Smooth muscle cell of the brain vasculature (primary cell): ENCODE measurements at regions not wholly inside any gene's neighbourhood (a gene's known extent, or its start where the extent isn't known, plus 50 kb on each side); places are given as distances from the start of the nearest gene placed in this dataset.
"Not testable (repeated sequence)": the region's sequence is repeated elsewhere in the genome, so short reads cannot be mapped to it uniquely, and the experiment has no call there.

Experiments
- DNase-seq: peaks from one replicate; pipeline ENCODE4 v3.0.0-alpha.2; 2012; ENCODE audit warnings: low read depth, low spot score

DNA sequence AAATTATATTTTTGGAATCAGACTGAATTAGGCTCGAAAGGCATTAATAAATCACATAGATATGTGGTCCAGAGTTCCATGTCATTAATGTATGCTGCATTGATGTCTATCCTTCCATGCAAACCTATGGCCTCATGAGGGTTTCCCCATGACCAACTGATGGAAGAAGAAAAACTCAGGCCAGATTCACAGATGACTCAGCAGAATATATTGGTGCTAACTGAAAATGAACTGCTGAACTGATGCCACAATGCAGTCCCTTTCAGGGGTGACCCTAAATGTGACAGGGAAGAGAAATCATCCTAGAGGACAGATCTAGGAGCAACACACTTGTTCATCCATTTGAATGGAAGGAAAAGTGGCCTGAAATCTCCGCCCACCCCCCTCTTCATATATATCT lies 110.5 kb upstream of the KCND3 start:
- no peak for DNase-seq

DNA sequence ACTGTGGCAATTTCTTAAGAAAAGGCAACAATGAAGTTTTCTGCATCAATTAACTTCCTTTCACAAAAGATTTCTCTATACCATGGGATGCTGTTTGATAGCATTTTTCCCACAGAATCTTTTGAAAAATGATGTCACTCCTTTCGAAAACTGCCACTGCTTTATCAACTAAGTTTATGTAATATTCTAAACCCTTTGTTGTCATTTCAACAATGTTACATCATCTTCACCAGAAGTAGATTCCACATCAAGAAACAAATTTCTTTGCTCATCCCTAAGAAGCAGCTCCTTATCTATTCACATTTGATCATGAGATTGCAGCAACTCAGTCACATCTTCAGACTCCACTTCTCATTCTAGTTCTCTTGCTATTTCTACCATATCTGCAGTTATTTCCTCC lies 116.1 kb upstream of the KCND3 start:
- DNase-seq, result no peak

DNA sequence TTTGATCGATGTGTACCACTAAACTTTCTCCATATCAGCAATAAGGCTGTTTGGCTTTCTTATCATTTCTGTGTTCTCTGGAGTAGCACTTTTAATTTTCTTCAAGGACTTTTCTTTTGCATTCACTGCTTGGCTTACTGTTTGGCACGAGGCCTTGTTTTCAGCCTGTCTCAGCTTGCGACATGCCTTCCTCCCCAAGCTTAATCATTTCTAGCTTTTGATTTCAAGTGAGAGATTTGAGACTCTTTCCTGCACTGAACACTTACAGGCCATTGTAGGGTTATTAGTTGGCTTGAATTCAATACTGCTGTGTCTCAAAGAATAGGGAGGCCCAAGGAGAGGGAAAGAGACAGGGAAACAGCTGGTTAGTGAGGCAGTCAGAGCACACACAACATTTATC lies 120.6 kb upstream of the KCND3 start:
- no peak for DNase-seq

DNA sequence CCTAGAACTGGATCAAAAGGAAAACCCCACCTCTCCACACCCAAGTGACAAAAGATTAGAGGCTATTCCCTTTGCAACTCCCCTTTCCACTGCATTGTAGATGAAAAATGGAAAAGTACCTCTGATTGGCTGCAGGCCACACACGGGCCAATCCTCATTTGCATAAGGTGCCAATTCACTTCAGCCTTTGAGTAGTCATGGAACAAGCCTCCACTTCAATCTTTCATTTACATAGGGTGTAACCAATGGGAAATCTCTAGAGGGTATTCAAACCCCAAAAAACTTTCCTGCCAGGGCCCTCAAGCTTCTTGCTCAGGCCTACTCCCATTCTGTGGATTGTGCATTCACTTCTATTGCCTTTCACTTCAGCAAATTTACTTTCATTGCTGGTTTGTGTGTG lies 122.3 kb upstream of the KCND3 start:
- DNase-seq, result no peak

- no peak for DNase-seq
Observed at GRCh38 chr1:112114540-112114939, 125.1 kb upstream of the KCND3 start.

DNA sequence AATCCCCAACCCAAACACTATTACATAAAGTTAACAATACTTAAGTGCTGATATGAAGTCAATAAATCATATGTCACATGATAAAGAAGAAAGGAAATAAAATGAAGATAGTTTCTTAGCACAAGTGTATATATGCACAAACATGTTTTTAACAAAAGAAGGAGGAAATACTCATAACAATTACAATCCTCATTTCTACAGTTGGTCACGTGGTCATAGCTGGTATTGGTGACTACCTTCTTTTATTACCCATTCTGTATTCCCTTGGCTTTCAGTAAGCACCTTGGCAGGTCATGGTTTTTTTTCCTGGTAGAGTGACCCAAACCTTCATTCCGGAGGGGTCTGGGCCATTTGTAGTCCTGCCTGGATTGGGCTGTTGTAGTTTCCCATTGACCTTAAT lies 137.1 kb upstream of the KCND3 start:
- no peak for DNase-seq

- DNase-seq, result not testable (repeated sequence)
Observed at GRCh38 chr1:112127606-112128005, 138.1 kb upstream of the KCND3 start.

DNA sequence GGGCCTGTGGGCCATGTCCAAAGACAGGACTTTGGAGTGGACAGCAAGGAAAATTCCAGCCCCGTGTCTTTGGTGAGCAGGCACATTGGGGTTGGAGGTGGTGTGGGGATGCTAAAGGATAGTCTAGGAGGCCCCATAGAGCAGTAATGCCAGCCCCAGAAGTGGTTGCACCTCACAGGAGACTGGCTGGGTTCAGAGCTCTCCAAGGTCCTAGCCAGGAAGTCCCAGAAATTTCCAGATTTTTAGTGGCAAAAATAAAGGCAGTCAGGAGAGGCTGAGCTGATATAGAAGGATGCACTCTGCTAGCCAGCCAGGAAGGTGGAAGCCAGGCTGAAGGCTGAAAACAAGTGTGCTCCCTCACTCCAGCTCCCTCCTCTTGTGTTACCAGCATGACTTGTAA lies 144.0 kb upstream of the KCND3 start:
- no peak for DNase-seq

DNA sequence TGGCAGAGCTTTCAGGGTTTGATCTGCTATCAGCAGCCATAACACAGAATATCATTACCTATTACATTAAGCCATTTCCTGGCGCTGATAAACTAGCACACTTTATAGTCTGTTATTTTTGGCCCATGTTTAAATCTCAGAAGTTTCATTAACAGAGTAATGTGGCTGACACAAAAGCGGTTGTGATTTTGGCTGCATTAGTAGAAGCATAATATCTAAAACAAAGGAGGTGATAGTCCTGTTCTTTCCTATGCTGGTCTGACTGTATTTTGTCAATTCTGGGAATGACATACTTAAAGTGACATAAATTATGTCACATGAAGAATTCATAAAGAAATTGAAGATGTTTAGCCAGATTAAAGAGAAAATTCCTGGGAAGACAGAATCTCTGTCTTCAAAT lies 151.3 kb upstream of the KCND3 start:
- no peak for DNase-seq

DNA sequence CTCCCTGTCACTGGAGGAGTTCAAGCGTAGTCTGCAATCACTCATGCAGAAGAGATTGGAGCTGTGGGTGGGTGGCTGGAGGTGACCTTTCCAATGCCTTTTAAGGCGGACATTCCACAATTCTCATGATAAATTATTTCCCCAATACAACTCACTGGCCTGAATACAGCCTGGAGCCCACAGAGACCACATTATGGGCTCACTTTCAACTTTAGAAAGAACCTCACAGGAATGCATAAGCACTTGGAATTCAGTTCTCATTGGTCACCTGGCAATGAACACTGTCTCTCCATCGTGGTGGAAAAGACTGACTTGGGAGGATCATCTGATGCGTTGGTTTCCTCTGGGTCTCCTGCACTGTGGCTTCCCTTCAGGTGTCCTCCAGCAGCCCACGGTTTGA lies 151.8 kb upstream of the KCND3 start:
- DNase-seq, result no peak

DNA sequence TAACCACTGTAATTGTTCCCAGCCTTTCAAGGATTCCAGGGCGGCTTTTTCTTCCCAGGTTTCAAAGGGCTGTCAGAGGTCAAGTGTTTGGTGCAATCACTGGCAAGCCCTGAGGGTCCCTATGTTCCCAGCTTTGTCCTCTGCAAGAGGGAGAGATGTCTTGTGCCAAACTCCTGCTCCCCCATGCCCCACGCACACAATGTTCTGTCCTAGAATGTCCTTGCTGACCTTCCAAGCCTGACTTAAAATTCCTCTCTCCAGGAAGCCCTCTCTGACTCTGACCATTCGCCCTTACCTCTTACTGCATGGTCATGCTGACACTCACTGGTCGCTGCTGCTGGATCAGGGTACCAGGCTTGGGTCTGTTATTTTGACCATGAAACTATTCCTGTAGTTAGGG lies 152.5 kb upstream of the KCND3 start:
- DNase-seq, result no peak

DNA sequence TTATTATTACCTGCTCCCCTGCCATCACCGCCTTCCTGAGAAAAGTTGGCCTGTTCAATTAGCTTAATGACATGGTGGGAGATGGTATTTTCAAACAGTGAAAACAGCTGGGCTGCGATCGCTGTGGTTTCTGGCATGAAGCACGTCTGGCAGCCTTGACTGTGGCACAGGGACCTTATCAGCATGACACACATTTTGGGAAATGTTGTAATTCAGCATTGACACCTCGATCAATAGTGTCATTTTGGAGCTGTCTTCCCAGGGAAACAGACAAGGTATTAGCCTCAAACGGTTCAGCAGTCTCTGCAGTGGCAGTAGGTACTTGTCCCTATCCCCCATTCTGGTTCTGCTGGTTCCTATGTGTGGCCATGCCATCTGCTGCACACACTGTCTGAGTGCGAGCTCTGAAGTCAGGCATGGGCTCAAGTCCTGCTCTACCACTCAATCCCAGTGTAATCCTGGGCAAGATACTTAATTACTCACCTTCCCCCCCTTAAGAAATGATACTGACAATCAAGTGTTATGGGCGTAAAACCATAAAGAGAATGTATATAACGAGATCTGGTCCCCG lies 154.5 kb upstream of the KCND3 start:
- DNase-seq, result no peak

GRCh38 chr1:112144733-112145426 lies 155.4 kb upstream of the KCND3 start:
- DNase-seq, result no peak

- no peak for DNase-seq
Observed at GRCh38 chr1:112146201-112146715, 156.8 kb upstream of the KCND3 start.

- not testable (repeated sequence) for DNase-seq
Observed at GRCh38 chr1:112160214-112160613, 170.7 kb upstream of the KCND3 start.

- DNase-seq, result no peak
Observed at GRCh38 chr1:112165375-112165774, 175.9 kb upstream of the KCND3 start.

DNA sequence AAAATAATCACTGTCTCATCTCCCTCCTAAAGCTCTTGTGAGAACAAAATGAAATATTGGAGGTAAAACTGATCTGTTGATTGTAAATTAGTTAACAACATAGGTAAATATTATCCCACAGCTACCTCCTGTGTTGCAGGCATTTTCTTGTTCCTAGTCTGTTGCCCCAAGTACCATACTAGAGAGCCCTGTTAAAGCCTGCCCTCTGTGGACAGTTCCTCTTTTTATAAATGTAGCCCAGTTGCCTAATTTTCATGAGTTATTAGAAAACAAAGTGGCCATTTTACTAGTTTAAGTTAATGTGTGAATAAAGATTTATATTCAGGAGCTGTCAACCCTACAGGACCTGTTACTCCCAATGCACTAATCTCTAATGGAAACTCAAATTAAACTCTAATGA lies 180.0 kb upstream of the KCND3 start:
- DNase-seq, result no peak

GRCh38 chr1:112172294-112172882 lies 182.9 kb upstream of the KCND3 start:
- DNase-seq, result no peak

GRCh38 chr1:112177314-112177713 lies 187.8 kb upstream of the KCND3 start:
- DNase-seq, result no peak

GRCh38 chr1:112188611-112189010 lies 199.1 kb upstream of the KCND3 start:
- DNase-seq, result no peak

- DNase-seq, result no peak
Observed at GRCh38 chr1:112196008-112196588, 199.9 kb upstream of the CTTNBP2NL start.

GRCh38 chr1:112196731-112197130 lies 199.3 kb upstream of the CTTNBP2NL start:
- DNase-seq, result no peak

DNA sequence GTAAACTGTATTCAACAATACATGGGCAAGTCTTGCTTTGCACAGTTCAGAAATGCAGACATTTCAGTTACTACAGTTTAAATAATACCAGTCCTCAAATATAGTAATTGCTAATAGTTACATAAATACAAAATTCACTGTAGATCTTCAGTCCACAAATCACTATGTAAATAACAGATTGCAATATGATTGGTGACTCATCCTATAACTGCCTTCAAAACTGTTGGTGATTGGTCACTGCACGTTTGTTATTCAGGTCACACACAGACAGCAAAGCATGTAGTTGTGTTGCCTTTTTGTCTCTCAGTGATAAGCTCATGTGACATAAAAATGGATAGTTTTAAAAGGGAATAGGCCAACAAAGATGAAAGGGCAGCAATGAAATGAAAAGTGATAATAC lies 186.5 kb upstream of the CTTNBP2NL start:
- no peak for DNase-seq
